ENCODE measurements at regions not wholly inside any gene's neighbourhood (a gene's known extent, or its start where the extent isn't known, plus 50 kb on each side); places are given as distances from the start of the nearest gene placed in this dataset.

- TF ChIP-seq CTCF (IDR thresholded peaks at IDR 0.05) (no peak), POLR2A (IDR thresholded peaks at IDR 0.05) (no peak)
Measured at GRCh38 chr9:91116211-91116610, 245.5 kb downstream of the AUH start.
